A549 (cell line): ENCODE measurements at regions not wholly inside any gene's neighbourhood (a gene's known extent, or its start where the extent isn't known, plus 50 kb on each side); places are given as distances from the start of the nearest gene placed in this dataset.

Source experiments
- CBX8 ChIP-seq: fragments of 200-600 bp; sonication (generic); IDR thresholded peaks from 2 replicates; pipeline ENCODE4 v1.6.1; 2016
- JUN ChIP-seq, 2 experiments: fragments of >200 bp; sonication (Bioruptor Twin); formaldehyde crosslinking; IDR thresholded peaks; 2 replicates in 1 of 2; 3 replicates in 1 of 2; pipeline ENCODE4 v1.6.1; 2016 to 2017
- MAFK ChIP-seq: fragments of 450-650 bp; IDR thresholded peaks from 2 replicates; pipeline ENCODE4 v1.6.1; 2014; ENCODE audit not compliant: partially characterized antibody
- MYC ChIP-seq: IDR thresholded peaks from 2 replicates; pipeline ENCODE4 v1.6.1; 2012; ENCODE audit warnings: mild to moderate bottlenecking, inconsistent platforms, low read length, improper control_type of control experiment, borderline replicate concordance
- NR3C1 ChIP-seq: fragments of >200 bp; sonication (Bioruptor Twin); formaldehyde crosslinking; IDR thresholded peaks from 3 replicates; pipeline ENCODE4 v1.6.1; 2017
- RARB ChIP-seq: fragments of 250-450 bp; sonication (Bioruptor Pico); IDR thresholded peaks from 2 replicates; pipeline ENCODE4 v1.8.0; 2021; ENCODE audit warnings: mild to moderate bottlenecking, moderate library complexity
- RNF2 ChIP-seq: fragments of 200-600 bp; sonication (generic); IDR thresholded peaks from 2 replicates; pipeline ENCODE4 v1.6.1; 2016; ENCODE audit warnings: low read depth, mild to moderate bottlenecking, antibody characterized with exemption, moderate library complexity, borderline replicate concordance
- TF ChIP-seq, protein P1 (sequence below): fragments of >200 bp; sonication (Bioruptor Twin); formaldehyde crosslinking; IDR thresholded peaks from 3 replicates; pipeline ENCODE4 v1.5.1; 2016

DNA sequence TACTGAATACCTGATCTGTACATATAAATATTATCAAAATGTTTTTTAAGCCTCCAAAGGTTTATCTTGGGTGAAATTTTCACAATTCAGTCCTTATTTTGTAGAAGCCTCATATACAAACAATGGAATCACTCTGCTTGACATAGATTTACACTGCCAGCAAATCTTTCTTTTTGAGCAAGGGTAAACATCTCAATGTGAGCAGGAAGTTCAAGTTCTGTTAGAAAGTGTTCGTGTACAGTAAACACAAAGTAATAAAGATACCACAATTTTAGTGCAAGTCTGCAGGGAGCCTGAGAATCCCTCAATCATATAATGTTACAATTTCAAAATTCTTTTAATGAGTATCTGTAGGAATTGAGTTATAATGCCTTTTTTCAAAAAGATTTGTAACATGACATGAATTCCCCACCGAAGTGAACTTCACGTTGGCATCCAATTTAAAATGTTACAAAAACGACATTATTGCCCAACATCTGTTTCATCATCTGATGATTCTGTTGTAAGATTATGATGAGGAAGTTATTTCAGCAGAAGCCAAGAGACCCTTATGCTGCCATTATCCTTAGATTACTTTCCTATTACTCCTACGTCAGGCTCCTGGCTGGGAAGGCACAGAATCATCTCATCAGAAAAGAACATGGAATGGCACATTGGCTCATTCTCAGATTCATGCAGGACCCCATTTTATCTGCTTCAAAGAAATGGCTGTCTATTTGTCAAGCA, 283.9 kb upstream of the ACVR2A start:
- no peak for TF ChIP-seq MYC
- TF ChIP-seq RNF2: no peak
- TF ChIP-seq, protein P1, sequence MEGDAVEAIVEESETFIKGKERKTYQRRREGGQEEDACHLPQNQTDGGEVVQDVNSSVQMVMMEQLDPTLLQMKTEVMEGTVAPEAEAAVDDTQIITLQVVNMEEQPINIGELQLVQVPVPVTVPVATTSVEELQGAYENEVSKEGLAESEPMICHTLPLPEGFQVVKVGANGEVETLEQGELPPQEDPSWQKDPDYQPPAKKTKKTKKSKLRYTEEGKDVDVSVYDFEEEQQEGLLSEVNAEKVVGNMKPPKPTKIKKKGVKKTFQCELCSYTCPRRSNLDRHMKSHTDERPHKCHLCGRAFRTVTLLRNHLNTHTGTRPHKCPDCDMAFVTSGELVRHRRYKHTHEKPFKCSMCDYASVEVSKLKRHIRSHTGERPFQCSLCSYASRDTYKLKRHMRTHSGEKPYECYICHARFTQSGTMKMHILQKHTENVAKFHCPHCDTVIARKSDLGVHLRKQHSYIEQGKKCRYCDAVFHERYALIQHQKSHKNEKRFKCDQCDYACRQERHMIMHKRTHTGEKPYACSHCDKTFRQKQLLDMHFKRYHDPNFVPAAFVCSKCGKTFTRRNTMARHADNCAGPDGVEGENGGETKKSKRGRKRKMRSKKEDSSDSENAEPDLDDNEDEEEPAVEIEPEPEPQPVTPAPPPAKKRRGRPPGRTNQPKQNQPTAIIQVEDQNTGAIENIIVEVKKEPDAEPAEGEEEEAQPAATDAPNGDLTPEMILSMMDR: no peak
- TF ChIP-seq RARB (CRISPR knock-in tag): no peak
- no peak for TF ChIP-seq CBX8
- TF ChIP-seq JUN (IDR thresholded peaks at IDR 0.05): no peak
- TF ChIP-seq MAFK: no peak
- no peak for TF ChIP-seq NR3C1
